Stimulated activated CD4-positive, alpha-beta T cell treated with anti-CD3 and anti-CD28 coated beads, Interleukin-1b, Interleukin-23, amount 100 ng/mL, for 1 hour (primary cell): ENCODE measurements at regions not wholly inside any gene's neighbourhood (a gene's known extent, or its start where the extent isn't known, plus 50 kb on each side); places are given as distances from the start of the nearest gene placed in this dataset.
"Not testable (repeated sequence)": the region's sequence is repeated elsewhere in the genome, so short reads cannot be mapped to it uniquely, and the experiment has no call there.

ENCODE experiments used
- DNase-seq, 2 donors: peaks; one replicate each; pipeline ENCODE4 v3.0.0-alpha.2; 2020; ENCODE audit warnings: low read depth in 2 of 2

DNA sequence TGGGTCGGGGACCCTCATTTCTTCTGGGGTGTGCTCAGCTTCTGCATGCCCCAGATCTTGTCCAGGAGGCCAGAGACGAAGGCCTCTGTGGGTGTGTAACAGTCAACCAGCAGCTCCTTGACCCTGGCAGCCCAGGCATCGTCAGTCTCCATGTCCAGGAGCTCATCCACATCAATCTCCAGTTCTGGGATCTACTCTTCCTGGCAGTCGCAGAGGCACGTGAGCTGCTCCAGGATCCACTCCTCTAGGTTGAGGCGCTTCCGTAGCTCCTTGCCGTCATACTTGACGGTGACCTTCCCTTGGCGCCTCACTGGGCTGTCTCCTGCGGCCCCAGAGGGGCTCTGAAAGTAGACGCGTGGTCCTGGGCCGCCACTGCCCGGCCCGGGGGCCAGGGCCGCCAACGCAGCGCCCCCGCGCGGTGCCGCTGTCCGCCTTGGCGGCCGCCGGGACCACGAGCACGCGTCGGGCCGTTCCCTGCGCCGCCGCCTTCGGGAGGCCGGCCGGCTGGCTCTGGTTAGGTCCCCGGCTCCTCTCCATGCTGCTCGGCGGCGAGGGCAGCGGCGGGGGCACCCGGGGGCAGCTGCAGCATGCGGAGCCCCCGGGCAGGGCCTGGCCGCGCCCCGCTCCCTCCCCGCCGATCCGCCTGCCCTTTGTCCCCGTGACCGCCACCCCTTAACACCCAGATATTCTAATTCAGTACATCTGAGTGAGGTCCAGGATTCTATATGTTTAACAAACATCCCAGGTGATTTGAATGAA is 170.5 kb downstream of the SEPTIN7 start:
- DNase-seq = no peak

DNA sequence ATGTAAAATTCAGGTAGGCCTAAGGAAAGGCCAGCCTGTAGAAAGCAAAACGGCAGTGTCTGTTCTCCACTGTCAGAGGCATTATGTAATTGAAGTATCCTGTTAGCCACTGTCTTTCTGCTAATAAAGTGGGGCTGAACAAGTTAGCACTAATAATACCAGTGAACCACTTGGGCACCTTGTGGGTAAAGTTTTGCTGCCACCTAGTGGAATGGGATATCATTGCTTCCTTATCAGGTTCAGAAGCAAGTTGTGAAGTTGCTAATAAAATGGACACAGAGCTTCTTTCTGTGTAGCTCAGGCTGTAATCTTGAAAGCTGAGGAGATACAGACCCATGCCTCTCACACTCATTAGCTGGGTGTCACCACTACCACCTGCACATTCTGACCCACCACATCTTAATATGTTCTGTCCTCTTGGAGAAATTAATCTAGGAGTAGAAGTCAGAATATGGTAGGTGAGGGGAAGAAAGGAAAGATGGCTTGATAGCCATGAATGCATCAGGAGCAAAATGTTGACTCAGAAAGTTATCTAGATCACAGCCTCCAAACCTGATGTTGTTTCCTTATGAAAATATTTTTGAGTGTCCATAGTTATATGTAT is 175.1 kb downstream of the SEPTIN7 start:
- no peak for DNase-seq

DNA sequence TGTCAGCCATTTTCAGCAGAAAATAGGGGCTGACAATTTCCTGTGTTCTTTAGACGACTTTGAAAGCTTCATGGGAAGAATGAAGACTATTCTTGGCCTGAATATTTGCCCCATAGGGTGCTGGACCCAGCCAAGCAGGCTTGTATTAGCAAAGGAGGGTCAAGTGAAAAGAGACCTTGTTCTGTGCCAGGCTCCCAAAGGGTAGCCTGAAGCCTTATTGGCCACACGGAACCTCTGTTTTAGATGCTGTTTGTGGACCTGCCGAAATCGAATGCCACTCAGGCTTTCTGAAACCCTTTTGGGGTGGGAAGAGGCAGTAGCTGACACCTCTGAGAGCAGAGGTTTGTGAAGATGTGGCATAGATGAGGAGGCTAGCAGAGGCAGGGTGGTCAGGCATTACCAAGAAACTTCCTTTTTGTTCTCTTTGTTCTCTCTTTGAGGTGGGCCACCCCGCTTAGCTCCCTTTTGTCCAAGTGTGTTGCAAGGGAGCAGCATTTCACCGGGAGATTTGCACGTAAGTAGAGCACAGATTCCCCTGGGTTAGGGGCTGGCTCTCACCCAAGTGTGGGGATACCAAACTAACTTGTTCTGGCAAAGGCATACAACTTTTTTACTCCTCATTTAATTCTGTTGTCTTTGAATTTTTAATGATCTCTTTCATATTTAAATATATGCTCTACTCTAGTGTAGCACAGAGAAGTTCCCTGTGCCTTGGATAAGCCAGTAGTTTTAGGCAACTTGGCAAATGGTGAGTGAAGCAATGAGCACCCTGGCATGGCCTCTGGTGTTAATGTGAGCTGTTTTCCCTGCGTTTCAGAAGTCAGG is 174.0 kb upstream of the EEPD1 start:
- DNase-seq = not testable (repeated sequence)

DNA sequence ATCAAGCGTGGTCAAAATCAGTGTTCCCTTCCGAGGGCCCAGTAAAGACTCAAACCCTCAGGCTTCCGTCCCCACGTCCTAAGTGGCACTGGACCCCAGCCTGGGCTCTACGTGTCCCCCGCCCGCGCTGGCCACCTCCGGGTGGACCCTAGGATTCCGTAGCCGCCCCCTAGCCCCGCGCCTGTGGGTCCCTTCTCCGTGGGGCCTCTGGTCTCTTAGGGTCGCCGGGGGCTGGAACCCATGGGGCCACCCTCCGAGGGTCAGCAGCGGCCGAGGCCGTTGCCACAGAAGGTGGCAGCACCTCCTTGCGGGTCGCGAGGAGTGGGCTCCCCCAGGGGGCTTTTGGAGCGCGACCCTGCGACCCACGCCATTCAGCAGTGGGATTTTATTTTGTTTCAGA is 170.5 kb upstream of the EEPD1 start:
- no peak for DNase-seq

DNA sequence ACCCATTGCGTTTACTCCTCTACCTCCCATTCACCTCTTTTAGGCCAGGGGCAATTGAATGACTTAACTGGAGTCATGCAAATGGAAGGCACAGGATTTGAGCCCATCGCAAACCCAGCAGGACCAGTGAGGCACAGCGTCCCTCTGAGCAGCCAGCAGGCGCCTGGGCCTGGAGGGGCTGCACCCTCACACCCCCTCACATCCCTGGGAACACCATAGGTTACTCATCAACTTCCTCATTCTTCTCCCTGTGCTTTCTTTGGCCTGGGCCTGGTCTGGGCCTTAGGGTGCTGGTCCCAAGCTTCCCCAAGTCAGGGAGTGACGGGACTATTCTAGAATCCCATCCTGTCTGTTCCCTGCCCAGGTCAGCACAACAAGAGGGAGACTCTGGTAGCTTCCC is 169.4 kb upstream of the EEPD1 start:
- no peak for DNase-seq

DNA sequence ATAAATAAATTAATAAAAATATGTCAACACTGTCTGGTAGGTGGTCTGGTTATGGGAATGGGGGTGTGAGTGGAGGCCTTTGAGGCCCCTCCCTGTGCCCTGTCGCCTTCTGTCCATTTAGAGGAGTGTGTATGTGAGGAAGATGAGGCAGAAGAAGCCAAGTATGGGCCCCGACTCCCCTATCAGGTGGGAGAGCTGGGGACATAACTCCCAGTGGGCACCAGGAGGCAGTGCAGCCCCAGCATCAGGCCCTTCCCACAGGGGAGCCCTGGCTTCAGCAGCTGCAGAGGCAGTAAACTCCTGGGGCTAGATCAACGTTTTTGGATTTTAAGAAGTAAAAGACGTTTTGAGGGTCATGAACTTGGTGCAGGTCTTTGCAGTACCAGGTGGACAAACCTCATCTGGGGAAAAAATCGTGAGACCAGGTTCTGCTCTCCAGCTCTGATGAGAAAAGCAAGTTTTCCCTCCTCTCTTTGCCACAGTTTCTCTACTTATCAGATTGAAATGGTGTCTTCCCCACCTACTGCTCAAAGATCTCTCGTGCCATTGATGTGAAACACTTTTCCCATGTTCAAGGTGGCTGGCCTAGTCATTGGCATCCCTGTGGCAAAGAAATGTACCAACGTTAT is 167.8 kb upstream of the EEPD1 start:
- peak; percentile 58 to 59 for DNase-seq

DNA sequence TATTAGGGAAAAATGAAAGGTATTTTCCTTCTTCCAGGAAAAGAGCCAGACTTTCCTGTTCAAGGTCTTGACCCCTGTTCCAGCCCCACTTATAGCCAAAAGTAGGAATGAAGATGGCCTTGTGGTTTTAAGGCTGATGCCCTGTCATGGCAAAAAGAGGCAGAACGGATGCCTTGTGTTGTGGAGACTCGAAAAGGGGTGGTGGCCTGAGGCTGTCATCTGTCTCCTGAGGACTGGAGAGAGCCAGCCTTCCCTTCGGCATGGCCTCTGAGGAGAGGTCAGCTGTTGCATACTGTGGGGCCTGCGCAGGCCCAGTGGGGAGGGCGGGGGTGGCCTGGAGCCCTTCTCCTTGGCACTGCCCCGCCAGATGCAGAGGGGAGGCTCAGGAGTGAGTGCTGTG is 166.0 kb upstream of the EEPD1 start:
- DNase-seq = no peak

DNA sequence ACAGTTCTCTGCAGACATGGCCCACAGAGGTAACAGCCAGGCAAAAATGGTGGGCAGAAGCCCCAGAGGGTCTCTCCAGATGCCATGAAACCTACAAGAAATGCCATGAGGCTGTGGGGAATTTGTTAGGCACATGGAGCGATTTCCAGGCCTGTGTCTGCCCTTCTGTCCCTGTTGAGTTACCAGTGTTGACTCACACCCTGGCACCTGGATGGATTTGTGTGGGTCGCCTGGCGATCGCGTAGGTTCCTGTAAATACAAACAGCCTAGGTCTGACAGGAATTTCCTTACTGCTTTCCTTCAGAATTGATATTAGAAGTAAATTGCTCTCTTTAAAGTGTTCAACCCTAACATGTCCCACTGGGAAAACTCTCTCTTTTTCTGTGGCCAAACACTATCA is 164.9 kb upstream of the EEPD1 start:
- no peak for DNase-seq

DNA sequence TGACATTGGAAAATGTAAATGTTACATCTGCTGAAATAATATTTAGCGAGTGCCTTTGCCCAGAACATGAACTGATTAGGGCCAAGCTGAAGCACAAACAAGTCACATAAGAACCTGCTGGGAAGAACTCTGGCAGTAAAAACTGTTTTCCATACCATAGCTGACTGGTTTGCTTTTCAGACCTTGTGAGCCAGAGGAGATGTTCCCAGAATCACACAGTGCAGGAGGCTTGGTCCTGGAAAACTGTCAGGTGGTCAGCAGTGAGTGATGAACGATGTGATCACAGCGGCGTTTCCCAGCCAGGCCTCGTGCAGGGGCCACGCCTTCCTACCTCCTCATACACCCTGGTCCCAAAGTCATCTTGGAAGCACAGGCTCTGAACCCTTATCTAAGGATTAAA is 164.2 kb upstream of the EEPD1 start:
- no peak for DNase-seq

DNA sequence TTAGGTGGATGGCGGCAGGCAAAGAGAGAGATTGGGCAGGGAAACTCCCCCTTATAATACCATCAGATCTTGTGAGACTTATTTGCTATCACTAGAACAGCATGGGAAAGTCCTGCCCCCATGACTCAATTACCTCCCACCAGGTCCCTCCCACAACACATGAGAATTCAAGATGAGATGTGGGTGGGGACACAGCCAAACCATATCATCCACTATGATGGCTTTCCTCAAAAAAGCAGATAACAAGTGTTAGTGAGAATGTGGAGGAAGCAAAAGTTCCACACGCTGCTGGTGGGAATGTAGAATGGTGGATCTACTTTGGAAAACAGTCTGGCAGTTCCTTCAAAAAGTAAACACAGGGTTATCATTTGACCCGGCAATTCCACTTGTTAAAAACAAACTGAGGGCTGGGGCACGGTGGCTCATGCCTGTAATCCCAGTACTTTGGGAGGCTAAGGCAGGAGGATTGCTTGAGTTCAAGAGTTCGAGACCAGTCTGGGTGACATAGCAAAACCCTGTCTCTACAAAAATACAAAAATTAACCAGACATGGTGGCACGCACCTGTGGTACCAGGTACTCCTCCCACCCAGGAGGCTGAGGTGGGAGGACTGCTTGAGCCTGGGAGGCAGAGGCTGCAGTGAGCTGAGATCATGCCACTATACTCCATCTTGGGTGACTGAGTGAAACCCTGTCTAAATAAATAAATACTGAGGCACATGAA is 161.4 kb upstream of the EEPD1 start:
- DNase-seq = no peak

DNA sequence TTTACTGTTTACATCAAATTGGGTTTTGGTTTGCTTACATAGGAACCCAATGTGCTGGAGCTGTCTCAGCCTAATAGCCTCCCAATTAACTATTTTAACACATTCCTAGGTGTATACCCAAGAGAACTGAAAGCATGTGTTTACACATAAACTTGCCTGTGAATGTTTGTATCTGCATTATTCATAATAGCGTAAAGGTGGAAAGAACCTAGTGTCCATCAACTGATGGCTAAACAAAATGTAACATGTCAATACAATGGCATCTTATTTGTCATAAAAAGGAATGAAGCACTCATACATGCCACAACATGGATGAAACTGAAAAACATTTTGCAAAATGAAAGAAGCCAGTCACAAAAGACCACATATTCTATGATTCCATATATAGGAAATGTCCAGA is 160.6 kb upstream of the EEPD1 start:
- DNase-seq = no peak

DNA sequence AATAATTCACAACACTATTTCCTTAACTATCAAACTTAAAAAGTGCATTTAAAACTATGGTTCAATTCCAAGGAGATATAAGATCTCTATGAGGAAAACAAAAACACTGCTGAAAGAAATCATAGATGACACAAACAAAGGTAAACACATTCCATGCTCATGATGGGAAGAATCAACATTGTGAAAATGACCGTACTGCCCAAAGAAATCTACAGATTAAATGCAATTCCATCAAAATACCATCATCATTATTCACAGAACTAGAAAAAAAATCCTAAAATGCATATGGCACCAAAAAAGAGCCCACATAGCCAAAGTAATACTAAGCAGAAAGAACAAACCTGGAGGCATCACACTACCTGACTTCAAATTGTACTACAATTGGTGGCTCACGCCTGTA is 159.9 kb upstream of the EEPD1 start:
- DNase-seq = no peak

DNA sequence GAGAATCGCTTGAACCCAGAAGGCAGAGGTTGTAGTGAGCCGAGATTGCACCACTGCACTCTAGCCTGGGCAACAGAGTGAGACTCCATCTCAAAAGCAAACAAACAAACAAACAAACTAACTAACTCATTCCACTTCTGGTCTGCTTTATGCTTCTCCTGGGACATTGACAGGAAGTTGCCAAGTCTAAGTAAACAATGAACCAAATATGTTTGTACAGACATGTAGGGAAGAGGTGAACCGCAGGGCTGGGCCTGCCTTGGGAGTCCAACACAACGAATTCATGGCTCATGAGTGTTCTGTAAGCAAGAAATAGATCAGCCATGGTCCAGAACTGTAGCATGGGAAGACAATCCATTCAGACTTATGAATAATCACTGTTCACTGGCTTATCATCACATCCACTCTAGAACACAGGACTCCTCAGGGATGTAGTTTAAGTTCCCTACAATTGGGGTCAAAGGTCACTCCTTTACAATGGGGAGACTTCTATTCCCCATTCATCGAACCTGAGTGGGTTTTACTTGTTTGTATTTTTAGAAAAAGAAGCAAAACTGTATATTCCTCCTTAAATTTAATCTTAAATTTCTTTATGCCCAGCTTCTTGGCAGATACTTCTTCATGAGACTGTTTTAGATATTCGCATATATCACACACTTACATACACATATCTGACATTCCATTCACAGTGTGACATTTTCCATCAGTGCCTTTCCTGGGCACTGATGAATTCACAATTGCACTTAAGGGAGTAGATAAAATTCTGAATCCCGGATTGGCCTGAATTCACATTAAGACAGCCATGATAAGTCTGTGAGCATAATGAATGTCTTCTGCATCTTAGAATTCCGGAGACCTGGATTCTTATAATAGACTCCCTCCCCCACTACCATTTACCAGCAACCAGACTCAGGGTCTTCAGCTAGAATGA is 159.1 kb upstream of the EEPD1 start:
- no peak for DNase-seq

DNA sequence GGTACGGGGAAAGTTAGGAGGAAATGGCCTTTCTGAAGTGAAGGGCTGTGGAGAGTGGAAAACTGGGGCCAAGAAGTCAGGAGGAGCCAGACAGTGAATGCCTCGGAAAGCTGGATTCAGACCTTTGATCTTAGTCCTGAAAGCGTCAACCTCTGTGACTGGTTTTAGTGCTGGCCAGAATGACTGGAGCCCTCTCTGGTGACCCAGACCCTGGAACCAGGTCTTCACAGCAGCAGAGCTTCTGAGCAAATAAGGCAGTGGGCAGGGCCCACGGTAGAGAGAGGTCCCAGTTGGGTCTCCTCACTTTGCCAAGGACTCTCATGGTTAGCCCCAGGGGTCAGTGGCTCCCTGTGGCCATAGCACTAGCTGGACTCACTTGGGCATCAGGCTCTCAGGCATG is 157.7 kb upstream of the EEPD1 start:
- no peak for DNase-seq

DNA sequence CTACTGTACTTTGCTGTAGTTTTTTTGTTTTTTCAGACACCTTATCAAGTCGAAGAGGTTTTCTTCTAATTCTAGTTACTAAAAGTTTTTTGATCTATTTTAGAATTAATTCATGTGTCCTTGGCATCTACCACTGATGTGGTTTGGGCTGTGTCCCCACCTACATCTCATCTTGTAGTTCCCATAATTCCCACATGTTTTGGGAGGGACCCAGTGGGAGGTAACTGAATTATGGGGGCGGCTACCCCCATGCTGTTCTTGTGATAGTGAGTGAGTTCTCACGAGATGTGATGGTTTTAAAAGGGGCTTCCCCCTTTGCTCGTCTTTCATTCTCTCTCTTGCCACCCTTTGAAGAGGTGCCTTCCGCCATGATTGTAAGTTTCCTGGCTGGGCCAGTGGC is 154.6 kb upstream of the EEPD1 start:
- DNase-seq = no peak

DNA sequence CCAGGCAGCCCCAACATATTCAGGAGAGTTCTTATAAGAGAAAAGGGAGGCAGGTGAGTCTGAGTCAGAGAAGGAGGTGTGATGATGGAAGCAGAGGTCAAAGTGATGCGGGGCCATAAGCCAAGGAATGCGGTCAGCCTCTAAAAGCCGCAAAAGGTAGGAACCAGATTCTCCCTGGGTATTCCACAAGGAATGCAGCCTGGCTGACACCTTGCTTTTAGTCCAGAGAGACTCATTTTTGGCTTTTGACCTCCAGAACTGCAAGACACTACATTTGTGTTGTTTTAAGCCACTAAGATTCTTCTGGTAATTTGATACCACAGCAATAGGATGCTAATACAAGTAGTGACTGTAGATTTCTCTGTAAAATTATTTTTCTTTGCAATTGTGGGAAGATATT is 151.5 kb upstream of the EEPD1 start:
- no peak for DNase-seq

DNA sequence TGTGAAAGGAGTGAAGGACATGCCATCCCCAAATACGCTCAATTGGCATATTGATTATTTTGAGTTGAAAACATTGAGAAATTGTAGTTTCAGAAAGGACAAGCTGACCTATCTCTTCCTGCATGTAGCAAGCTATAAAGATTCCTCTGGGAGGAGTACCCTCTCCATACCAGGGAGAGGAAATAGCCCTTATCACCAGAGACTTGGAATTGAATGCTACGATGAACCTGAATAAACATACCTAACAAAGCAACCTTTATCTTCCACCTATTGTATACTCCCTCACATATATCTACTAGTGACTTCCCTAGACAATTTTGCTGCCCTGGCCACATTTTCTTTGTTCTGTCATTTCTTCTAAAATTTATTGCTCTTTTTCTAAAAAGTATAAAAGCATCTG is 150.2 kb upstream of the EEPD1 start:
- DNase-seq = no peak

DNA sequence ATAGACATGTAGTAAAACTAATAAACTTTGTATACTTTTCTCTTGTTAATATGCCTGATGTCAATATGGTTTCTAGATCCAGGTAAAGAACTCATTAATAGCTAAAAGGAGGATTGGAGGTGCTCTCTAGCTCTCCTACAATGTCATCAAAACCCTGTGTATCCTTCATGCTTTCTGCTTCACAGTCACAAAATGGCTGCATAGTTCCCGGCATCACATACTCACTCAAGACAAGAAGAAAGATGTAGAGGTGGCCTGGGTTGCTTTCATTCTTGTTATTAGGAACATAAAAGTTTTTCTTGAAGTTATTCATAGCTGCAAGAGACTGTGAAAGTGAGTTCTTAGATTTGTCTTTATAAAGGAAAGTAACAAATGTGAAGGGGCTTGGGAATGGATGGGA is 149.7 kb upstream of the EEPD1 start:
- DNase-seq = no peak

DNA sequence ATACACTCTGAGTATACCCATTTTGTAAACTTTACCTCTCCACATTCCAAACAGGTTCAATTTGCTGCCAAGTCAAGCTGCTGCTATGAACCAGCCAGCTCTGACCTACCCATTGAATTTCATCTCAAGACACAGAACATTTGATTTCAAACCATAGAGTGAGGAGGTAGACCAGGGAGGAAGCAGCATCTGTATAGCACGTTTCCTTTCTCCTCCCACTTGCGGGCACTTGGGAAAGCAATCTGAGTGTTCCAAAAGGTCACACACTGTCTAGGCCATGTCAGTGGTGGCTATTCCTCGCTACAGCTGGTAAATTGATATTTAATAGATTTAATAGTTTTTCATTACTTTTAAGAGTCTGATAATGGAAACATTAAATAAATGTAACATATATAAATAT is 147.8 kb upstream of the EEPD1 start:
- DNase-seq = no peak

DNA sequence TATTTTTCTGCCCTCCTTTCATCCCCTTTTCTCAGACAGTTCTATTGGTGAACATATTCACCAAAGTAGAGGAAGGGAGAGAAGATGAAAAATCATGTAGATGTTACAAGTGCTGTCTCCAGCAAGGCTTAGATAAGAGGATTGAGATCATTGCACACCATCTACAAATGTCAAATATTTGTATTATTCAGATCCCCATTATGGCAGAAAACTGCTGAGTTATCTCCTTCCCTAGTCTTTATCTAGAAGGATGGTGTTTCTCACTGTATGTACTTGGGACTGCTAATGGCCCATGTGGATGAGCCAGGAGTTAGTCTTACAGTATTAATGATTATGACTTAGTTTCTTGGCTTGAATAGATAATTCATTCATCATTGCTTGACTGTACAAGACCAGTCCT is 147.2 kb upstream of the EEPD1 start:
- DNase-seq = no peak
